ENCODE measurements at regions not wholly inside any gene's neighbourhood (a gene's known extent, or its start where the extent isn't known, plus 50 kb on each side); places are given as distances from the start of the nearest gene placed in this dataset.
"Not testable (repeated sequence)": the region's sequence is repeated elsewhere in the genome, so short reads cannot be mapped to it uniquely, and the experiment has no call there.

DNA sequence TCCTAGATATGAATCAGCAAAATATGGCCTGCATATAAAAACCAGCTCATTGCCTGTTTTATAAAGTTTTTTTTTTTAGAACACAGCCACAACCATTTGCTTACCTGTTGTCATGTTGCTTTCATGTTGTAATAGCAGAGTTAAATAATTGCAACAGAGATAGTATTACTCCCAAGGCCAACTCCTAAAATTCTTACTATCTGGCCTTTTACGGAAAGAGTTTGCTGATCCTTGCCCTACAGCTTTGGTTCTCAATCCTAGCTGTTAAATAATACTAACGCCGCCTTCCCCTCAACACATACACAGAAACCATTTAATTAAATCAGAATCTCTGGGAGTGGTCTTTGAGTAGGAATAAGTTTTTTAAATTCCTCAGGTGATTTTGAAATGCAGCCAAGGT, 231.3 kb upstream of the TET2 start:
- ChIA-PET POLR2A (no interaction called here), CTCF (interaction anchor here (0.6 kb wide), 1 partner anchor 1773 kb away, joined by 5 read pairs; no protein-coding TSS in a partner anchor)
- DNase-seq (ENCODE audit: extremely low spot score): no peak
- TF ChIP-seq LEF1 (IDR thresholded peaks at IDR 0.05; ENCODE audit: borderline replicate concordance) (no peak), ARNT (IDR thresholded peaks at IDR 0.05) (no peak), NFRKB (IDR thresholded peaks at IDR 0.05) (no peak), FOXK2 (IDR thresholded peaks at IDR 0.05) (no peak), BHLHE40 (IDR thresholded peaks at IDR 0.05; ENCODE audit: borderline replicate concordance) (no peak), SP1 (IDR thresholded peaks at IDR 0.05) (no peak), FOXA1 (IDR thresholded peaks at IDR 0.05) (no peak), TARDBP (IDR thresholded peaks at IDR 0.05) (no peak), ZNF384 (IDR thresholded peaks at IDR 0.05) (no peak), ELF4 (IDR thresholded peaks at IDR 0.05) (no peak), HDGF (IDR thresholded peaks at IDR 0.05; ENCODE audit: borderline replicate concordance) (no peak), SUZ12 (IDR thresholded peaks at IDR 0.05) (no peak), CTBP1 (IDR thresholded peaks at IDR 0.05; ENCODE audit: borderline replicate concordance) (no peak), L3MBTL2 (conservative IDR thresholded peaks at IDR 0.05) (no peak)
- TF ChIP-seq, protein P1, sequence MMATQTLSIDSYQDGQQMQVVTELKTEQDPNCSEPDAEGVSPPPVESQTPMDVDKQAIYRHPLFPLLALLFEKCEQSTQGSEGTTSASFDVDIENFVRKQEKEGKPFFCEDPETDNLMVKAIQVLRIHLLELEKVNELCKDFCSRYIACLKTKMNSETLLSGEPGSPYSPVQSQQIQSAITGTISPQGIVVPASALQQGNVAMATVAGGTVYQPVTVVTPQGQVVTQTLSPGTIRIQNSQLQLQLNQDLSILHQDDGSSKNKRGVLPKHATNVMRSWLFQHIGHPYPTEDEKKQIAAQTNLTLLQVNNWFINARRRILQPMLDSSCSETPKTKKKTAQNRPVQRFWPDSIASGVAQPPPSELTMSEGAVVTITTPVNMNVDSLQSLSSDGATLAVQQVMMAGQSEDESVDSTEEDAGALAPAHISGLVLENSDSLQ (IDR thresholded peaks at IDR 0.05): no peak

DNA sequence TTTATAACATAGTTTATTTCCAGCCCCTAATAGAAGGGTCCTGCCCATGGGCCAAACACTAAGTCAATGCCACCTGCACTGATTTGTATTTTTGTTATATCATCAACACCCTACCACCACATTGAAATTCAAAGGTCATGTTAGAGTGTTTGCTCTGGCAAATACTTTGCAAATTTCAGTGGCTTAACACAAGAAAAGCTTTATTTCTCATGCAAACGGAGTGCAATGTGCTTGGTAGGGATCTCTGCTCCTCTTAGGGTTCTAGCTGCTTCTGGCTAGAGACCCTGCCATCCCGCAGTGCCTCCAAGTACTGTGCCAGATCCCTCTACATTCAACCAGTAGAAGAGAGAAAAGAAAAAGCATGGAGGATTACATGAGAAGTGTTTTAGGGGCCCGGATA, 230.8 kb upstream of the TET2 start:
- DNase-seq (ENCODE audit: extremely low spot score): no peak
- TF ChIP-seq TARDBP (IDR thresholded peaks at IDR 0.05) (no peak), NFRKB (IDR thresholded peaks at IDR 0.05) (no peak)
- ChIA-PET CTCF (no interaction called here), POLR2A (no interaction called here)

DNA sequence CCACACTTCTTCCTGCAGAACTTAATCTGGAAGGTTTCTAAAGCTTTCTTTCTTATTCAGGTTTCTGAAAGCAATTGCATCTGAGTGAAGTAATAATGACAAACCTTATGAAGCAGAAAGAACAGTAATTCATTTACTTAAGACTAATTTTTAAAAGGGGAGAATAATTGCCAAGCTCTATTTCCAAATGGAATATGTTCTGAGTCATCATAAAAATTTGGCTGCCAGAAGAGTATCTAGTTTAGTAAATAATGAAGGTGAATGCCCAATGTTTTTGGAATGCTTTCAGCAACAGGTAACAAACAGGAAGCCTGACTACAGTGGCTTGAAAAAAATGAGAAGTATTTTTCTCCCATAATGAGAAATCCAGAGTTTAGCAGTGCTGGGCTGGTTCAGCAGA, 227.3 kb upstream of the TET2 start:
- TF ChIP-seq, protein P1 (IDR thresholded peaks at IDR 0.05): no peak
- no peak for TF ChIP-seq L3MBTL2 (conservative IDR thresholded peaks at IDR 0.05)
- no peak for TF ChIP-seq ARNT (IDR thresholded peaks at IDR 0.05)
- TF ChIP-seq ELF4 (IDR thresholded peaks at IDR 0.05): no peak
- no peak for TF ChIP-seq SUZ12 (IDR thresholded peaks at IDR 0.05)
- no peak for TF ChIP-seq FOXM1 (IDR thresholded peaks at IDR 0.05; ENCODE audit: borderline replicate concordance)
- TF ChIP-seq NFRKB (IDR thresholded peaks at IDR 0.05): no peak
- no peak for TF ChIP-seq TARDBP (IDR thresholded peaks at IDR 0.05)
- TF ChIP-seq FOXA1 (IDR thresholded peaks at IDR 0.05): no peak
- no peak for TF ChIP-seq LEF1 (IDR thresholded peaks at IDR 0.05; ENCODE audit: borderline replicate concordance)
- no peak for DNase-seq (ENCODE audit: extremely low spot score)
- ChIA-PET POLR2A (no interaction called here), CTCF (no interaction called here)

DNA sequence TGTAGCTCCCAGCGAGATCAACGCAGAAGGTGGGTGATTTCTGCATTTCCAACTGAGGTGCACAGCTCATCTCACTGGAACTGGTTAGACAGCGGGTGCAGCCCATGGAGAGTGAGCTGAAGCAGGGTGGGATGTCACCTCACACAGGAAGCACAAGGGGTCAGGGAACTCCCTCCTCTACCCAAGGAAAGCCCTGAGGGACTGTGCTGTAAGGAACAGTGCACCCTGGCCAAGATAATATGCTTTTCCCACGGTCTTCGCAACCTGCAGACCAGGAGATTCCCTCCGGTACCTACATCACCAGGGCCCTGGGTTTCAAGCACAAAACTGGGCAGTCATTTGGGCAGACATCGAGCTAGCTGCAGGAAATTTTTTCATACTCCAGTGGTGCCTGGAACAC, 216.4 kb upstream of the TET2 start:
- DNase-seq (ENCODE audit: extremely low spot score): no peak
- CTCF ChIA-PET: no interaction called here
- TF ChIP-seq ELF4 (IDR thresholded peaks at IDR 0.05): no peak
- POLR2A ChIA-PET: no interaction called here

DNA sequence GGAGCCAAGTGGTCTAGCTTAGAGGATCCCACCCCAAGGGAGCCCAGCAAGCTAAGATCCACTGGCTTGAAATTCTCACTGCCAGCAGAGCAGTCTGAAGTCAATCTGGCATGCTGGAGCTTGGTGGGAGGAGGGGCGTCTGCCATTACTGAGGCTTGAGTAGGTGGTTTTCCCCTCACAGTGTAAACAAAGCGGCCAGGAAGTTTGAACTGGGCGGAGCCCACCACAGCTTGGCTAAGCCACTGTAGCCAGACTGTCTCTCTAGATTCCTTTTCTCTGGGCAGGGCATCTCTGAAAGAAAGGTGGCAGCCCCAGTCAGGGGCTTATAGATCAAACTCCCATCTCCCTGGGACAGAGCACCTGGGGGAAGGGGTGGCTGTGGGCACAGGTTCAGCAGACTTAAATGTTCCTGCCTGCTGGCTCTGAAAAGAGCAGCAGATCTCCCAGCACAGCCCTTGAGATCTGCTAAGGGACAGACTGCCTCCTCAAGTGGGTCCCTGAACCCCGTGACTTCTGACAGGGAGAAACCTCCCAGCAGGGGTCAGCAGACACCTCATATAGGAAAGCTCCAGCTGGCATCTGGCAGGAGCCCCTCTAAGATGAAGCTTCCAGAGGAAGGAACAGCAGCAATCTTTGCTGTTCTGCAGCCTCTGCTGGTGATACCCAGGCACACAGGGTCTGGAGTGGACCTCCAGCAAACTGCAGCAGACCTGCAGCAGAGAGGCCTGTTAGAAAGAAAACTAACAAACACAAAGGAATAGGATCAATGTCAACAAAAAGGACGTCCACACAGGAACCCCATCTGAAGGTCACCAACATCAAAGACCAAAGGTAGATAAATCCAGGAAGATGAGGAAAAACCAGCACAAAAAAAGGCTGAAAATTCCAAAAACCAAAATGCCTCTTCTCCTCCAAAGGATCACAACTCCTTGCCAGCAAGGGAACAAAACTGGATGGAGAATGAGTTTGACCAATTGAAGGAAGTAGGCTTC, 215.6 kb upstream of the TET2 start:
- POLR2A ChIA-PET; CTCF ChIA-PET; DNase-seq (ENCODE audit: extremely low spot score): not testable (repeated sequence)

DNA sequence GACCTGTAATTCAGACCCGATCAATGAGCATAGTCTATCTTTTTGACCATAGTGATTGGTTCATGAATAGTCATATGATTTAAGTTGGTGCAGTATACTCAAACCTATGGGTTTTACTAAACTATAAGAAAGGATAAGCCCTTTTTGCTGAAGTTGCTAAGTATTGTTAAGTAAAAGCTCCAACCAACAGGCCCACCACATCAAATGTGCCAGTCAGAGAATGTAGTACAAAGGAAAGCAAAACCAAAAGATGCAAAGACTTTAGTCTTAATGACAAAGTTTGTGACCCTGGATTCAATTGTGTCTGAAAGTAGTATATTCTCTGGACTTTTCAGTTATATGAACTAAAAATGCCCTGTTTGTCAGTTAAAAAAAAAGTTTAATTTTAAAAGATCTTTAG, 208.1 kb upstream of the TET2 start:
- CTCF ChIA-PET: no interaction called here
- POLR2A ChIA-PET: no interaction called here
- TF ChIP-seq, protein P1 (IDR thresholded peaks at IDR 0.05): no peak
- TF ChIP-seq FOXM1 (IDR thresholded peaks at IDR 0.05; ENCODE audit: borderline replicate concordance) (no peak), LEF1 (IDR thresholded peaks at IDR 0.05; ENCODE audit: borderline replicate concordance) (no peak), HDGF (IDR thresholded peaks at IDR 0.05; ENCODE audit: borderline replicate concordance) (no peak), ARNT (IDR thresholded peaks at IDR 0.05) (no peak), FOXA1 (IDR thresholded peaks at IDR 0.05) (no peak), ZNF384 (IDR thresholded peaks at IDR 0.05) (no peak), BHLHE40 (IDR thresholded peaks at IDR 0.05; ENCODE audit: borderline replicate concordance) (no peak), L3MBTL2 (conservative IDR thresholded peaks at IDR 0.05) (no peak), SP1 (IDR thresholded peaks at IDR 0.05) (no peak), TARDBP (IDR thresholded peaks at IDR 0.05) (no peak), CTBP1 (IDR thresholded peaks at IDR 0.05; ENCODE audit: borderline replicate concordance) (no peak), SUZ12 (IDR thresholded peaks at IDR 0.05) (no peak), FOXK2 (IDR thresholded peaks at IDR 0.05) (no peak), NFRKB (IDR thresholded peaks at IDR 0.05) (no peak), ELF4 (IDR thresholded peaks at IDR 0.05) (no peak)
- DNase-seq (ENCODE audit: extremely low spot score): no peak

DNA sequence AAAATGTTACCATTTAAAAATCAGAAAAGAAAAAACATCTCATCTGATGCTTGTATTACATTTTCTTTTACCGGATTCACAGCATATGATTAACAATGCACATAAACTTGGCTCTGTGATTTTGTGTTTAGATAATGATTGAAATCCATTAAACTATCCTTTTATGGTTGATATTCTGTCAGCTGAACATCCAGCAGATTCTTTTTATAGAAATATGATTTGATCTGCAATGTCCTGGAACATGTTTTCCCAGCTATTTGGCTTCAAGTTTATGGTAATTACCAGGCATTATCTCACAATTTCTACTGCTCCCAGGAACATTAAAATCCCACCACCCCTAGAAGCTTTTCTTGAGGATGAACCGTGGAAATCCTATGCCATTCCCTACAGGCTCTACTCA, 205.7 kb upstream of the TET2 start:
- ChIA-PET CTCF (no interaction called here), POLR2A (no interaction called here)
- no peak for DNase-seq (ENCODE audit: extremely low spot score)

More for the DNA sequence above, 205.7 kb upstream of the TET2 start:
- TF ChIP-seq SUZ12 (IDR thresholded peaks at IDR 0.05) (no peak), ARNT (IDR thresholded peaks at IDR 0.05) (no peak), L3MBTL2 (conservative IDR thresholded peaks at IDR 0.05) (no peak), CTBP1 (IDR thresholded peaks at IDR 0.05; ENCODE audit: borderline replicate concordance) (no peak), SP1 (IDR thresholded peaks at IDR 0.05) (no peak), HDGF (IDR thresholded peaks at IDR 0.05; ENCODE audit: borderline replicate concordance) (no peak), BHLHE40 (IDR thresholded peaks at IDR 0.05; ENCODE audit: borderline replicate concordance) (no peak), TARDBP (IDR thresholded peaks at IDR 0.05) (no peak), FOXA1 (IDR thresholded peaks at IDR 0.05) (no peak), NFRKB (IDR thresholded peaks at IDR 0.05) (no peak), FOXK2 (IDR thresholded peaks at IDR 0.05) (no peak), LEF1 (IDR thresholded peaks at IDR 0.05; ENCODE audit: borderline replicate concordance) (no peak), ZNF384 (IDR thresholded peaks at IDR 0.05) (no peak)
- TF ChIP-seq, protein P1 (IDR thresholded peaks at IDR 0.05): no peak

Data from HEK293T (cell line).